ENCODE measurements at regions not wholly inside any gene's neighbourhood (a gene's known extent, or its start where the extent isn't known, plus 50 kb on each side); places are given as distances from the start of the nearest gene placed in this dataset.

DNA sequence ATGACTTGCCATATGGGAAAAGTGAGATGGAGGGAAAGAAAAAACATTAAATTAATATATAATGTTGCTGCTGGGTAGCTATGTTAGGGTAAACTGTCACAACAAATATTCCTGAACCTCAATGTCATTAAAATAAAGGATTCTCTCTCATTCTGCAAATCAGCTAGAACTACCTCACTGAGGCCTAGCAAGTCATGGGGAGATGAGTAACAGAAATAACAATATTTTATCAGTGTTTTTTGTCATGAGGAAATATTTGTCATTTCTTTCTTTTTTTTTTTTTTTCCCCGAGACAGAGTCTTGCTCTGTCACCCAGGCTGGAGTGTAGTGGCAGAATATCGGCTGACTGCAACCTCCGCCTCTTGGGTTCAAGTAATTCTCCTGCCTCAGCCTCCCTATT, 1282.3 kb upstream of the NRXN1 start:
- TF ChIP-seq, protein P1, sequence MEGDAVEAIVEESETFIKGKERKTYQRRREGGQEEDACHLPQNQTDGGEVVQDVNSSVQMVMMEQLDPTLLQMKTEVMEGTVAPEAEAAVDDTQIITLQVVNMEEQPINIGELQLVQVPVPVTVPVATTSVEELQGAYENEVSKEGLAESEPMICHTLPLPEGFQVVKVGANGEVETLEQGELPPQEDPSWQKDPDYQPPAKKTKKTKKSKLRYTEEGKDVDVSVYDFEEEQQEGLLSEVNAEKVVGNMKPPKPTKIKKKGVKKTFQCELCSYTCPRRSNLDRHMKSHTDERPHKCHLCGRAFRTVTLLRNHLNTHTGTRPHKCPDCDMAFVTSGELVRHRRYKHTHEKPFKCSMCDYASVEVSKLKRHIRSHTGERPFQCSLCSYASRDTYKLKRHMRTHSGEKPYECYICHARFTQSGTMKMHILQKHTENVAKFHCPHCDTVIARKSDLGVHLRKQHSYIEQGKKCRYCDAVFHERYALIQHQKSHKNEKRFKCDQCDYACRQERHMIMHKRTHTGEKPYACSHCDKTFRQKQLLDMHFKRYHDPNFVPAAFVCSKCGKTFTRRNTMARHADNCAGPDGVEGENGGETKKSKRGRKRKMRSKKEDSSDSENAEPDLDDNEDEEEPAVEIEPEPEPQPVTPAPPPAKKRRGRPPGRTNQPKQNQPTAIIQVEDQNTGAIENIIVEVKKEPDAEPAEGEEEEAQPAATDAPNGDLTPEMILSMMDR (optimal IDR thresholded peaks at IDR 0.05 in 1 of 3, IDR thresholded peaks at IDR 0.05 in 1 of 3, conservative IDR thresholded peaks at IDR 0.05 in 1 of 3; ENCODE audit: extremely low read depth in 1 of 3, insufficient read depth in 2 of 3, low read length in 3 of 3) = no peak
- no peak for TF ChIP-seq EZH2 (IDR thresholded peaks at IDR 0.05; ENCODE audit: low read length)
